ENCODE measurements at regions not wholly inside any gene's neighbourhood (a gene's known extent, or its start where the extent isn't known, plus 50 kb on each side); places are given as distances from the start of the nearest gene placed in this dataset.

GRCh38 chr18:69257861-69258458 lies 142.7 kb upstream of the DOK6 start:
- no peak for DNase-seq (ENCODE audit: low read depth, low spot score)
- no peak overlapping the region for H3K27ac ChIP-seq (ENCODE audit: low read length)
- ChIA-PET POLR2A (no interaction called here), CTCF (no interaction called here)
- ATAC-seq = no peak
- H3K36me3 ChIP-seq (ENCODE audit: control insufficient read depth, insufficient read depth, low read length) = no peaks in the 10 kb centered on the region
- H3K27me3 ChIP-seq (ENCODE audit: control insufficient read depth, insufficient read depth, low read length) = no peaks in the 10 kb centered on the region
- BruUV-seq (replicated peaks) = no TSS peak
- TF ChIP-seq REST (IDR thresholded peaks at IDR 0.05; ENCODE audit: insufficient read depth in 1 of 2, low read depth in 2 of 2, low read length in 1 of 2) = no peak
- TF ChIP-seq POLR2AphosphoS5 (IDR thresholded peaks at IDR 0.05; ENCODE audit: low read depth, low read length) = no peak
- no peak for TF ChIP-seq SIN3A (IDR thresholded peaks at IDR 0.05; ENCODE audit: borderline replicate concordance, insufficient read depth, low read depth, low read length)
- no peak for TF ChIP-seq CTCF (IDR thresholded peaks at IDR 0.05)
- TF ChIP-seq TCF7L2 (IDR thresholded peaks at IDR 0.05; ENCODE audit: low read depth, low read length) = no peak
- H3K4me1 ChIP-seq (ENCODE audit: control insufficient read depth, insufficient read depth, low read length) = no peaks in the 10 kb centered on the region
- intact Hi-C loops (cut with micrococcal nuclease; ENCODE audit: unreplicated experiment) = no loop called here
- in situ Hi-C loops (cut with HindIII; ENCODE audit: low pct_unique_long_range_greater_than_20kb, low sequenced_read_pairs) = no loop called here
- H3K4me3 ChIP-seq (ENCODE audit: low read depth in 2 of 2, low read length in 2 of 2) = no peak overlapping the region
- no peaks in the 10 kb centered on the region for H3K9me3 ChIP-seq (ENCODE audit: control insufficient read depth, insufficient read depth, low read depth, low read length)

DNA sequence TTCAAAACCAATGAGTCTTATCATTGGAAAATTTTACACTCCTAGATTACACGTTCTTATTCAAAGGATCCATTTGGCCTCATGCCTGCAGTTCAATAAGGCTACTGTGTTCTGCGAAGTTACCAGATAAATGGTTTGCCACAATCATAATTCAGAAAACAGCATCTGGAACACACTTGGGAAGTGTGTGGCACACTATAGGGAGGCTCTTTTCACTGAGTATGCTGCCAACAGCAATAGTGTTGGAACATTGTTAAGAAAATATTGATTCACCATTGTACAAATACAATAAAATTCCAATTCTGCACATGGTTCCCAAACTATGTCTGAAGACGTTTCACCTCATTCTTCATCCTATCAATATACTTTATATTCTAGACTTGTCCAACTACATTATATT lies 141.4 kb upstream of the DOK6 start:
- Histone ChIP-seq H3K36me3 (ENCODE audit: control insufficient read depth, insufficient read depth, low read length) (no peaks in the 10 kb centered on the region), H3K4me1 (ENCODE audit: control insufficient read depth, insufficient read depth, low read length) (no peaks in the 10 kb centered on the region), H3K27ac (ENCODE audit: low read length) (no peak overlapping the region), H3K27me3 (ENCODE audit: control insufficient read depth, insufficient read depth, low read length) (no peaks in the 10 kb centered on the region), H3K9me3 (ENCODE audit: control insufficient read depth, insufficient read depth, low read depth, low read length) (no peaks in the 10 kb centered on the region), H3K4me3 (ENCODE audit: low read depth in 2 of 2, low read length in 2 of 2) (no peak overlapping the region)
- intact Hi-C loops (cut with micrococcal nuclease; ENCODE audit: unreplicated experiment) = no loop called here
- POLR2A ChIA-PET = no interaction called here
- ATAC-seq (no peak), DNase-seq (ENCODE audit: low read depth, low spot score) (no peak)
- BruUV-seq (replicated peaks) = no TSS peak
- TF ChIP-seq POLR2AphosphoS5 (IDR thresholded peaks at IDR 0.05; ENCODE audit: low read depth, low read length) (no peak), TCF7L2 (IDR thresholded peaks at IDR 0.05; ENCODE audit: low read depth, low read length) (no peak), CTCF (IDR thresholded peaks at IDR 0.05) (no peak), SIN3A (IDR thresholded peaks at IDR 0.05; ENCODE audit: borderline replicate concordance, insufficient read depth, low read depth, low read length) (no peak), REST (IDR thresholded peaks at IDR 0.05; ENCODE audit: insufficient read depth in 1 of 2, low read depth in 2 of 2, low read length in 1 of 2) (no peak)
- CTCF ChIA-PET = interaction anchor here (0.9 kb wide), 1 partner anchor 840 kb away, joined by 3 read pairs; no protein-coding TSS in a partner anchor
- in situ Hi-C loops (cut with HindIII; ENCODE audit: low pct_unique_long_range_greater_than_20kb, low sequenced_read_pairs) = no loop called here

Data from Panc1 (cell line).